A549 (cell line): ENCODE measurements at regions not wholly inside any gene's neighbourhood (a gene's known extent, or its start where the extent isn't known, plus 50 kb on each side); places are given as distances from the start of the nearest gene placed in this dataset.

ENCODE experiments used
- ATAC-seq, 2 experiments: fragments of 200-7000 bp in 1 of 2; fragments of >200 bp in 1 of 2; cut with Nextera tagmentation in 1 of 2; cut with Tn5 transposase in 1 of 2; 3 replicates each; pipeline versions ENCODE4 v1.8.0 to v1.9.1; 2018 to 2020; ENCODE audit warnings: mild to moderate bottlenecking in 1 of 2, moderate library complexity in 1 of 2
- CTCF ChIA-PET: fragments of 300-600 bp; sonication (Branson Sonifier 250); formaldehyde crosslinking; extraction: SDS; loops from one replicate; lab custom pipeline; 2021; ENCODE audit warnings: antibody characterized with exemption, inconsistent platforms; lab: Yijun Ruan, JAX
- POLR2A ChIA-PET: fragments of 350-600 bp; formaldehyde crosslinking; extraction: SDS; loops from one replicate; lab custom pipeline; 2021; ENCODE audit warnings: antibody characterized with exemption, inconsistent platforms; lab: Yijun Ruan, JAX
- DNase-seq, 2 experiments: peaks; one replicate each; pipeline versions ENCODE4 v3.0.0 to v3.0.0-alpha.2; 2011 to 2016; ENCODE audit warnings: low read depth in 1 of 2, low spot score in 1 of 2
- FAIRE-seq: peaks from 2 replicates; lab custom pipeline; 2011; peaks lifted over from hg19 to GRCh38; lab: Jason Lieb, UNC
- H3K27ac ChIP-seq, 2 experiments: fragments of >200 bp; sonication (Bioruptor Twin); formaldehyde crosslinking; 3 replicates each; pipeline ENCODE4 v1.5.1; 2016 to 2017
- H3K4me1 ChIP-seq: fragments of >200 bp; sonication (Bioruptor Twin); formaldehyde crosslinking; 3 replicates; pipeline ENCODE4 v1.6.1; 2016
- H3K4me2 ChIP-seq: fragments of >200 bp; sonication (Bioruptor Twin); formaldehyde crosslinking; 3 replicates; pipeline ENCODE4 v1.6.1; 2016
- H3K4me3 ChIP-seq: fragments of >200 bp; sonication (Bioruptor Twin); formaldehyde crosslinking; 3 replicates; pipeline ENCODE4 v1.5.1; 2016
- H3K9me3 ChIP-seq: fragments of >200 bp; sonication (Bioruptor Twin); formaldehyde crosslinking; 3 replicates; pipeline ENCODE4 v1.6.1; 2016
- BHLHE40 ChIP-seq: IDR thresholded peaks from 2 replicates; pipeline ENCODE4 v1.6.1; 2012; ENCODE audit warnings: low read depth, low read length, inconsistent platforms
- CBX2 ChIP-seq: fragments of 200-600 bp; sonication (generic); IDR thresholded peaks from 2 replicates; pipeline ENCODE4 v1.6.1; 2016; ENCODE audit warnings: low read depth, mild to moderate bottlenecking, borderline replicate concordance
- CBX8 ChIP-seq: fragments of 200-600 bp; sonication (generic); IDR thresholded peaks from 2 replicates; pipeline ENCODE4 v1.6.1; 2016
- CEBPB ChIP-seq, 2 experiments: fragments of >200 bp in 1 of 2; sonication (Bioruptor Twin) in 1 of 2; formaldehyde crosslinking in 1 of 2; IDR thresholded peaks; 2 replicates each; pipeline ENCODE4 v1.6.1; 2012 to 2016
- CHD2 ChIP-seq: fragments of 150-350 bp; IDR thresholded peaks from 2 replicates; pipeline ENCODE4 v1.6.1; 2014; ENCODE audit warnings: low read length; ENCODE audit not compliant: partially characterized antibody
- CTCF ChIP-seq: fragments of >200 bp; sonication (Bioruptor Twin); formaldehyde crosslinking; IDR thresholded peaks from 3 replicates; pipeline ENCODE4 v1.5.1; 2016
- ESRRA ChIP-seq: fragments of 150-350 bp; IDR thresholded peaks from 2 replicates; pipeline ENCODE4 v1.6.1; 2014; ENCODE audit warnings: mild to moderate bottlenecking, low read length, borderline replicate concordance
- FOSB ChIP-seq: fragments of 250-450 bp; sonication (Bioruptor Pico); IDR thresholded peaks from 2 replicates; pipeline ENCODE4 v1.5.0; 2020; ENCODE audit warnings: mild to moderate bottlenecking, moderate library complexity
- FOXS1 ChIP-seq: fragments of 250-450 bp; sonication (Bioruptor Pico); IDR thresholded peaks from 2 replicates; pipeline ENCODE4 v1.5.0; 2020; ENCODE audit warnings: mild to moderate bottlenecking, moderate library complexity
- GATA3 ChIP-seq: IDR thresholded peaks from 2 replicates; pipeline ENCODE4 v1.6.1; 2012; ENCODE audit warnings: borderline replicate concordance
- HEYL ChIP-seq: fragments of 250-450 bp; sonication (Bioruptor Pico); IDR thresholded peaks from 2 replicates; pipeline ENCODE4 v1.8.0; 2021; ENCODE audit warnings: mild to moderate bottlenecking, moderate library complexity
- HOXB5 ChIP-seq: fragments of 250-450 bp; sonication (Bioruptor Pico); IDR thresholded peaks from 2 replicates; pipeline ENCODE4 v1.5.0; 2020; ENCODE audit warnings: mild to moderate bottlenecking, moderate library complexity
- JUN ChIP-seq, 2 experiments: fragments of >200 bp; sonication (Bioruptor Twin); formaldehyde crosslinking; IDR thresholded peaks; 2 replicates in 1 of 2; 3 replicates in 1 of 2; pipeline ENCODE4 v1.6.1; 2016 to 2017
- JUNB ChIP-seq: fragments of >200 bp; sonication (Bioruptor Twin); formaldehyde crosslinking; IDR thresholded peaks from 2 replicates; pipeline ENCODE4 v1.6.1; 2016
- KDM1A ChIP-seq: fragments of 200-600 bp; sonication (generic); IDR thresholded peaks from 2 replicates; pipeline ENCODE4 v1.6.1; 2016; ENCODE audit warnings: low read depth, mild to moderate bottlenecking
- MAFK ChIP-seq: fragments of 450-650 bp; IDR thresholded peaks from 2 replicates; pipeline ENCODE4 v1.6.1; 2014; ENCODE audit not compliant: partially characterized antibody
- MAX ChIP-seq: IDR thresholded peaks from 2 replicates; pipeline ENCODE4 v1.6.1; 2012
- NFE2L2 ChIP-seq: fragments of 150-350 bp; conservative IDR thresholded peaks from 2 replicates; pipeline ENCODE4 v1.6.1; 2014; ENCODE audit warnings: low read length
- PBX3 ChIP-seq: IDR thresholded peaks from 2 replicates; pipeline ENCODE4 v1.6.1; 2012
- PHF8 ChIP-seq: fragments of 200-600 bp; sonication (generic); IDR thresholded peaks from 2 replicates; pipeline ENCODE4 v1.6.1; 2016; ENCODE audit warnings: low read depth, mild to moderate bottlenecking, antibody characterized with exemption, moderate library complexity, borderline replicate concordance
- POLR2A ChIP-seq: IDR thresholded peaks from 2 replicates; pipeline ENCODE4 v1.6.1; 2012; ENCODE audit warnings: mild to moderate bottlenecking, low read length
- RAD21 ChIP-seq, 2 experiments: fragments of >200 bp in 1 of 2; sonication (Bioruptor Twin) in 1 of 2; formaldehyde crosslinking in 1 of 2; IDR thresholded peaks in 1 of 2; conservative IDR thresholded peaks in 1 of 2; 2 replicates in 1 of 2; 3 replicates in 1 of 2; pipeline ENCODE4 v1.6.1; 2012 to 2018; ENCODE audit warnings: inconsistent platforms in 1 of 2
- RARB ChIP-seq: fragments of 250-450 bp; sonication (Bioruptor Pico); IDR thresholded peaks from 2 replicates; pipeline ENCODE4 v1.8.0; 2021; ENCODE audit warnings: mild to moderate bottlenecking, moderate library complexity
- RCOR1 ChIP-seq: fragments of 150-350 bp; IDR thresholded peaks from 2 replicates; pipeline ENCODE4 v1.6.1; 2014; ENCODE audit warnings: antibody characterized with exemption, low read length, low read depth
- RFX5 ChIP-seq: fragments of 450-650 bp; IDR thresholded peaks from 2 replicates; pipeline ENCODE4 v1.7.1; 2014; ENCODE audit warnings: antibody characterized with exemption, mild to moderate bottlenecking, moderate library complexity
- RNF2 ChIP-seq: fragments of 200-600 bp; sonication (generic); IDR thresholded peaks from 2 replicates; pipeline ENCODE4 v1.6.1; 2016; ENCODE audit warnings: low read depth, mild to moderate bottlenecking, antibody characterized with exemption, moderate library complexity, borderline replicate concordance
- SMC3 ChIP-seq: fragments of >200 bp; sonication (Bioruptor Twin); formaldehyde crosslinking; IDR thresholded peaks from 3 replicates; pipeline ENCODE4 v1.6.1; 2018; ENCODE audit warnings: inconsistent platforms
- SREBF2 ChIP-seq: fragments of 450-650 bp; IDR thresholded peaks from 2 replicates; pipeline ENCODE4 v1.6.1; 2014; ENCODE audit warnings: mild to moderate bottlenecking, moderate library complexity
- ZC3H11A ChIP-seq: fragments of 450-650 bp; IDR thresholded peaks from 2 replicates; pipeline ENCODE4 v1.6.1; 2014; ENCODE audit warnings: antibody characterized with exemption, mild to moderate bottlenecking
- ZFP36 ChIP-seq: fragments of 450-650 bp; IDR thresholded peaks from 2 replicates; pipeline ENCODE4 v1.6.1; 2014; ENCODE audit warnings: borderline replicate concordance; ENCODE audit not compliant: partially characterized antibody
- ZNF302 ChIP-seq: fragments of 250-450 bp; sonication (Bioruptor Pico); IDR thresholded peaks from 2 replicates; pipeline ENCODE4 v1.9.0; 2021; ENCODE audit warnings: inconsistent platforms, mild to moderate bottlenecking, moderate library complexity
- WGBS: methylation state at CpG from one replicate; pipeline ENCODE4 v1.1.6; 2017; ENCODE audit errors: missing lambda C conversion rate; 5-methylcytosine and 5-hydroxymethylcytosine counted together

DNA sequence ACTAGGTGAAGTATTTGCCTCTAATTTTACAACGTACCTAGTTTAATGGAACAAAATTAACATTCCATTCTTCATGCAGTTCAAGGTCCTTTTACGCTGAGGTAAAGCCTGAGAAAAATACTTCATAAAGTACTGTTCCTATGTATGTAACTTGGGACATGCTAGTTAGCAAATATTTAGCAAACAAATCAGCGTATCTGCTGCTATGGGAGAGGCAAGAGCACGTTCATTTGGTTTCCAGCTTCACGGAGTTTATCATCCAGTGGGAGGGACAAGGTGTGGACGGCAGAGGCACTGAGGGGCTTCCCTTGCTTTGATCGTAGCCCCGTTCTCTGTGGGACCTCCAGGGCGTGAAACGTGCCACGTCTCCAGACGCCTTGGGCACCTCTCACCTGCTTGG lies 248.8 kb downstream of the IRS2 start:
- POLR2A ChIA-PET, result no interaction called here
- no peak overlapping the region for H3K4me3 ChIP-seq
- FAIRE-seq, result no peak

GRCh38 chr13:109533350-109533749 lies 253.0 kb downstream of the IRS2 start:
- H3K4me2 ChIP-seq, result no peak overlapping the region
- TF ChIP-seq CBX2 (no peak), POLR2A (no peak), RCOR1 (no peak), PBX3 (no peak), FOSB (CRISPR knock-in tag) (no peak), RARB (CRISPR knock-in tag) (no peak), PHF8 (no peak), NFE2L2 (no peak), SREBF2 (no peak), RNF2 (no peak), HEYL (CRISPR knock-in tag) (no peak), GATA3 (no peak), JUNB (no peak), RAD21 (conservative IDR thresholded peaks at IDR 0.05 in 1 of 2, IDR thresholded peaks at IDR 0.05 in 1 of 2) (no peak), ZNF302 (CRISPR knock-in tag) (no peak), KDM1A (no peak), CBX8 (no peak), SMC3 (no peak), HOXB5 (CRISPR knock-in tag) (no peak), ZC3H11A (no peak)
- no peaks in the 10 kb centered on the region for H3K9me3 ChIP-seq
- ChIA-PET CTCF (no interaction called here), POLR2A (no interaction called here)
- no peak overlapping the region for H3K4me3 ChIP-seq
- FAIRE-seq, result no peak
- no peaks in the 10 kb centered on the region for H3K4me1 ChIP-seq
- 92% methylated on average over 11 of the region's 11 CpGs for WGBS
- DNase-seq, result no peak
- ATAC-seq, result no peak
- no peak overlapping the region for H3K27ac ChIP-seq

More for the DNA sequence above, 248.8 kb downstream of the IRS2 start:
- TF ChIP-seq FOXS1, result no peak
- no peak for TF ChIP-seq ESRRA
- TF ChIP-seq JUN (IDR thresholded peaks at IDR 0.05), result no peak
- no peak for TF ChIP-seq CBX2
- TF ChIP-seq RFX5, result no peak
- no peak for TF ChIP-seq BHLHE40
- no peak for TF ChIP-seq CHD2
- TF ChIP-seq CTCF, result no peak
- no peak for TF ChIP-seq ZFP36
- no peak for TF ChIP-seq RARB (CRISPR knock-in tag)
- TF ChIP-seq CEBPB (IDR thresholded peaks at IDR 0.05), result no peak
- no peak for TF ChIP-seq MAFK
- TF ChIP-seq FOSB (CRISPR knock-in tag), result no peak
- no peak for TF ChIP-seq SMC3
- no peak for TF ChIP-seq MAX
- no peak for TF ChIP-seq ZC3H11A
- TF ChIP-seq RCOR1, result no peak
- no peak for DNase-seq
- ATAC-seq, result no peak
- WGBS, result 86% methylated on average over 12 of the region's 12 CpGs
- Histone ChIP-seq H3K27ac (no peak overlapping the region), H3K4me2 (no peak overlapping the region), H3K9me3 (no peaks in the 10 kb centered on the region), H3K4me1 (no peaks in the 10 kb centered on the region)
- CTCF ChIA-PET, result interaction anchor here (1.3 kb wide), 1 partner anchor 15 kb away, joined by 3 read pairs; no protein-coding TSS in a partner anchor
